Esophagus muscularis mucosa (tissue), 3 donors: ENCODE measurements at regions not wholly inside any gene's neighbourhood (a gene's known extent, or its start where the extent isn't known, plus 50 kb on each side); places are given as distances from the start of the nearest gene placed in this dataset.

Experiments used
- CTCF ChIP-seq, 3 experiments: fragments of 200-600 bp in 2 of 3; fragments of 450-650 bp in 1 of 3; sonication (generic) in 2 of 3; IDR thresholded peaks; one replicate each; pipeline ENCODE4 v1.5.1; 2017 to 2019; ENCODE audit warnings: antibody characterized with exemption in 3 of 3, mild to moderate bottlenecking in 2 of 3, moderate library complexity in 1 of 3
- POLR2A ChIP-seq: fragments of 450-650 bp; IDR thresholded peaks from one replicate; pipeline ENCODE4 v1.6.1; 2017; ENCODE audit warnings: antibody characterized with exemption, moderate library complexity, mild to moderate bottlenecking, low read depth
- POLR2AphosphoS5 ChIP-seq, 2 donors: sonication (generic); formaldehyde crosslinking; IDR thresholded peaks; one replicate each; pipeline ENCODE4 v1.6.1; 2017; ENCODE audit warnings: antibody characterized with exemption in 2 of 2

- TF ChIP-seq CTCF (IDR thresholded peaks at IDR 0.05), result no peak
- TF ChIP-seq POLR2A, result no peak
- TF ChIP-seq POLR2AphosphoS5 (IDR thresholded peaks at IDR 0.05), result no peak
Measured at GRCh38 chr1:222033450-222033849, 291.6 kb upstream of the DUSP10 start.
